ENCODE measurements at regions not wholly inside any gene's neighbourhood (a gene's known extent, or its start where the extent isn't known, plus 50 kb on each side); places are given as distances from the start of the nearest gene placed in this dataset.

GRCh38 chr1:172776071-172776470 lies 117.2 kb downstream of the FASLG start:
- Histone ChIP-seq H3K36me3 (ENCODE audit: insufficient read depth, low read length, poor library complexity, severe bottlenecking) (no peaks in the 10 kb centered on the region), H3K4me1 (ENCODE audit: insufficient read depth, low read length, poor library complexity, severe bottlenecking) (no peaks in the 10 kb centered on the region)
- CTCF ChIA-PET = no interaction called here

DNA sequence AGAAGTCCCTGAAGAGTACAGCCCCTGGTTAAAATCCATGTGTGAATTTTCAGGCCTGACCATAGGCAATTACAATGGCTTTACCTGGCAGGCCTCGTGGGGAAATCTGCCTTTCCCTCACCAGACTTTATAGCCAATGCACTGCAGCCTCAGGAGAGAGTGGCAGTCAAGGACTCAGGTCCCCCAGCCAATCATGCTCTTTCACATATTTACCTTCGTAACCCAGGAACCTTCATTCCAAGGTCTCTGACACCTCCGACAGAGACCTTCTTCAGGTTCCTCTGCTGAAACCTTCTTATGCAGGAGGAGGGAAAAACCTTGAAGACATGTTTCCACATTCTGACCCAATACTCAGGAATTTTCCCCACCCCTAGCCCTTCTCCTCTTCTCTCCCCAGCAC lies 118.9 kb downstream of the FASLG start:
- ChIA-PET CTCF (no interaction called here), POLR2A (ENCODE audit: low non-redundant PET) (no interaction called here)
- Histone ChIP-seq H3K36me3 (ENCODE audit: insufficient read depth, low read length, poor library complexity, severe bottlenecking) (no peaks in the 10 kb centered on the region), H3K27me3 (replicated peaks; ENCODE audit: insufficient read depth, low read depth, low read length, poor library complexity) (no peaks in the 10 kb centered on the region), H3K9me3 (ENCODE audit: low read depth, low read length, poor library complexity, severe bottlenecking) (peaks cover 3% of the 10 kb centered on the region), H3K27ac (ENCODE audit: low read depth, low read length, poor library complexity, severe bottlenecking) (no peak overlapping the region), H3K4me3 (ENCODE audit: low read depth, low read length, poor library complexity, severe bottlenecking) (no peak overlapping the region), H3K4me1 (ENCODE audit: insufficient read depth, low read length, poor library complexity, severe bottlenecking) (no peaks in the 10 kb centered on the region)
- no TSS peak for BruUV-seq (replicated peaks)
- DNase-seq (ENCODE audit: low spot score) = no peak
- intact Hi-C loops (cut with micrococcal nuclease; ENCODE audit: unreplicated experiment) = no loop called here
- TF ChIP-seq CTCF (conservative IDR thresholded peaks at IDR 0.05; ENCODE audit: low read depth, low read length) (no peak), EZH2 (IDR thresholded peaks at IDR 0.05; ENCODE audit: borderline replicate concordance, low read depth, low read length, poor library complexity, severe bottlenecking) (no peak)

More at GRCh38 chr1:172776071-172776470, 117.2 kb downstream of the FASLG start:
- BruUV-seq (replicated peaks) = no TSS peak
- Histone ChIP-seq H3K4me3 (ENCODE audit: low read depth, low read length, poor library complexity, severe bottlenecking) (no peak overlapping the region), H3K27me3 (replicated peaks; ENCODE audit: insufficient read depth, low read depth, low read length, poor library complexity) (no peaks in the 10 kb centered on the region), H3K27ac (ENCODE audit: low read depth, low read length, poor library complexity, severe bottlenecking) (no peak overlapping the region), H3K9me3 (ENCODE audit: low read depth, low read length, poor library complexity, severe bottlenecking) (no peaks in the 10 kb centered on the region)
- TF ChIP-seq EZH2 (IDR thresholded peaks at IDR 0.05; ENCODE audit: borderline replicate concordance, low read depth, low read length, poor library complexity, severe bottlenecking) (no peak), CTCF (conservative IDR thresholded peaks at IDR 0.05; ENCODE audit: low read depth, low read length) (no peak)
- no peak for DNase-seq (ENCODE audit: low spot score)
- POLR2A ChIA-PET (ENCODE audit: low non-redundant PET) = no interaction called here
- intact Hi-C loops (cut with micrococcal nuclease; ENCODE audit: unreplicated experiment) = no loop called here

GRCh38 chr1:172778456-172779455 lies 119.9 kb downstream of the FASLG start:
- CTCF ChIA-PET = no interaction called here
- peak; percentile 18 for DNase-seq (ENCODE audit: low spot score)
- H3K27ac ChIP-seq (ENCODE audit: low read depth, low read length, poor library complexity, severe bottlenecking) = no peak overlapping the region
- no peak overlapping the region for H3K4me3 ChIP-seq (ENCODE audit: low read depth, low read length, poor library complexity, severe bottlenecking)
- no peaks in the 10 kb centered on the region for H3K27me3 ChIP-seq (replicated peaks; ENCODE audit: insufficient read depth, low read depth, low read length, poor library complexity)
- TF ChIP-seq EZH2 (IDR thresholded peaks at IDR 0.05; ENCODE audit: borderline replicate concordance, low read depth, low read length, poor library complexity, severe bottlenecking) (no peak), CTCF (conservative IDR thresholded peaks at IDR 0.05; ENCODE audit: low read depth, low read length) (peak; percentile 34; the same call in 1 of the 2 replicates)
- intact Hi-C loops (cut with micrococcal nuclease; ENCODE audit: unreplicated experiment) = no loop called here
- H3K4me1 ChIP-seq (ENCODE audit: insufficient read depth, low read length, poor library complexity, severe bottlenecking) = no peaks in the 10 kb centered on the region
- peaks cover 6% of the 10 kb centered on the region for H3K9me3 ChIP-seq (ENCODE audit: low read depth, low read length, poor library complexity, severe bottlenecking)
- no peaks in the 10 kb centered on the region for H3K36me3 ChIP-seq (ENCODE audit: insufficient read depth, low read length, poor library complexity, severe bottlenecking)
- BruUV-seq (replicated peaks) = no TSS peak
- POLR2A ChIA-PET (ENCODE audit: low non-redundant PET) = no interaction called here
